ENCODE measurements at regions not wholly inside any gene's neighbourhood (a gene's known extent, or its start where the extent isn't known, plus 50 kb on each side); places are given as distances from the start of the nearest gene placed in this dataset.

- Histone ChIP-seq H3K4me3 (ENCODE audit: low read length) (no peak overlapping the region), H3K9ac (ENCODE audit: low read depth, low read length) (no peak overlapping the region), H3K27ac (ENCODE audit: low read depth, low read length) (no peak overlapping the region), H3K9me3 (ENCODE audit: insufficient read depth, low read depth, low read length) (no peaks in the 10 kb centered on the region), H3K4me1 (ENCODE audit: insufficient read depth, low read length) (peaks cover 9% of the 10 kb centered on the region; the same call in 1 of the 2 replicates), H3K27me3 (ENCODE audit: insufficient read depth, low read length) (no peaks in the 10 kb centered on the region), H3K36me3 (ENCODE audit: insufficient read depth, low read length) (no peaks in the 10 kb centered on the region)
- WGBS, result 94% methylated on average over 4 of the region's 4 CpGs
Measured at GRCh38 chr18:22544626-22545025, 126.9 kb upstream of the CTAGE1 start.

- Histone ChIP-seq H3K9ac (ENCODE audit: low read depth, low read length) (no peak overlapping the region), H3K4me1 (ENCODE audit: insufficient read depth, low read length) (peaks cover 9% of the 10 kb centered on the region; the same call in 1 of the 2 replicates), H3K27me3 (ENCODE audit: insufficient read depth, low read length) (no peaks in the 10 kb centered on the region), H3K36me3 (ENCODE audit: insufficient read depth, low read length) (no peaks in the 10 kb centered on the region), H3K4me3 (ENCODE audit: low read length) (no peak overlapping the region), H3K9me3 (ENCODE audit: insufficient read depth, low read depth, low read length) (no peaks in the 10 kb centered on the region), H3K27ac (ENCODE audit: low read depth, low read length) (no peak overlapping the region)
- 93% methylated on average over 4 of the region's 6 CpGs for WGBS
Measured at GRCh38 chr18:22545066-22545760, 127.5 kb upstream of the CTAGE1 start.

- Histone ChIP-seq H3K27ac (ENCODE audit: low read depth, low read length) (no peak overlapping the region), H3K4me1 (ENCODE audit: insufficient read depth, low read length) (peaks cover 9% of the 10 kb centered on the region; the same call in 1 of the 2 replicates), H3K27me3 (ENCODE audit: insufficient read depth, low read length) (no peaks in the 10 kb centered on the region), H3K4me3 (ENCODE audit: low read length) (no peak overlapping the region), H3K9me3 (ENCODE audit: insufficient read depth, low read depth, low read length) (no peaks in the 10 kb centered on the region), H3K9ac (ENCODE audit: low read depth, low read length) (no peak overlapping the region), H3K36me3 (ENCODE audit: insufficient read depth, low read length) (no peaks in the 10 kb centered on the region)
- 93% methylated on average over 10 of the region's 10 CpGs for WGBS
Measured at GRCh38 chr18:22546905-22547570, 129.3 kb upstream of the CTAGE1 start.

GRCh38 chr18:22547807-22548561 is 130.3 kb upstream of the CTAGE1 start:
- Histone ChIP-seq H3K27ac (ENCODE audit: low read depth, low read length) (no peak overlapping the region), H3K4me1 (ENCODE audit: insufficient read depth, low read length) (peaks cover 9% of the 10 kb centered on the region; the same call in 1 of the 2 replicates), H3K4me3 (ENCODE audit: low read length) (no peak overlapping the region), H3K36me3 (ENCODE audit: insufficient read depth, low read length) (no peaks in the 10 kb centered on the region), H3K9me3 (ENCODE audit: insufficient read depth, low read depth, low read length) (no peaks in the 10 kb centered on the region), H3K9ac (ENCODE audit: low read depth, low read length) (no peak overlapping the region), H3K27me3 (ENCODE audit: insufficient read depth, low read length) (no peaks in the 10 kb centered on the region)
- WGBS, result 50% methylated on average over 10 of the region's 11 CpGs

DNA sequence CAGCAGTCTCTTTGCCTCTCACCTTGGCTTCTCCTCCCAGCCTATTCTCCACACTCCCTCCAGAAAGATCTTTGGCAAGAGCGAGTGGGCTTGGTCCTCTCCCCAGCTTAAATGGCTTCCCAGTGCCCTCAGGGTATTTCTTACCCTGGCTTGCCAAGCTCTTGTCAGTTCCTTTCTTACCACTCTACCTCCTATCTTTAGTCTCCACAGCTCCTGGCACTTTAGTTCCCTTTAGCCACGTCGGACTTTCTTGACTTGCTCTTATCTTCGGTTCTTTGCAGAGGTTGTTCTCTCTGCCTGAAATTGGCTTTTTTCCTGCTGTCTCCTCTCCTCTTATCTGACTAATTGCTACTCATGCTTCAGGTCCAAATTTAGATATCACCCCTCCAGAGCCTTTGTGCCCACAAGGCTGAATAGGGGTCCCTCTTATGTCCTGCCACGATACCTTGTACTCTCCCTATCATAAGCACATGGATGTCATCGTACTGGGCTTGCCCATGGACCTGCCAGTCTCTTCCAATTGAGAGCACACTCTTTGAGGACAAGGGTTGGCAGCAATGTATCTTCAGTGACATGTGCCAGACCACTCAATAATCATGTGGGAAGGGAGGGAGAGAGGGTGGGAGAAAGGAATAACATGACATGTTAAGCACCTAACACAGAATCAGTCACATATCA is 131.7 kb upstream of the CTAGE1 start:
- H3K4me3 ChIP-seq (ENCODE audit: low read length), result no peak overlapping the region
- H3K9ac ChIP-seq (ENCODE audit: low read depth, low read length), result no peak overlapping the region
- no peak overlapping the region for H3K27ac ChIP-seq (ENCODE audit: low read depth, low read length)
- H3K27me3 ChIP-seq (ENCODE audit: insufficient read depth, low read length), result no peaks in the 10 kb centered on the region
- H3K36me3 ChIP-seq (ENCODE audit: insufficient read depth, low read length), result no peaks in the 10 kb centered on the region
- no peaks in the 10 kb centered on the region for H3K9me3 ChIP-seq (ENCODE audit: insufficient read depth, low read depth, low read length)
- 90% methylated on average over 6 of the region's 6 CpGs for WGBS
- peaks cover 9% of the 10 kb centered on the region; the same call in 1 of the 2 replicates for H3K4me1 ChIP-seq (ENCODE audit: insufficient read depth, low read length)

DNA sequence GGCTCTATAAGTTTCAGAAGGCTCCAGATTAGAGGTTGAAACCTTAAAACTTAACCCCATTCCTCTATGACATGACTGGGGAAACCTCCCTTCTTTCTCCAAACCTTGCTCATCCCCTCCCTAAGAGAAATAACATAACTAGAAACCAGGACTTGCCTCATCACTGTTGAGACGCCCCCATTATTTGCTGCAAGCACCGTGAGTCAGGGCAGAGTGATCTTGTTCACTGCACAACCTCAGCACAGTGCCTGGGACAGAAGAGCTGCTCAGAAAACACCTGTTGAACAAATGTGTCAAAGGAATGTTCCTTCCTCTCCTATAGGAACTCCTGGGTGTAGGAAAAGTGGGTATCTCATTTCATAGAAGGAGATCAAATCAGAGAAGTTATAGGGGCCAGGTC is 132.7 kb upstream of the CTAGE1 start:
- H3K27me3 ChIP-seq (ENCODE audit: insufficient read depth, low read length), result no peaks in the 10 kb centered on the region
- H3K36me3 ChIP-seq (ENCODE audit: insufficient read depth, low read length), result no peaks in the 10 kb centered on the region
- H3K4me3 ChIP-seq (ENCODE audit: low read length), result no peak overlapping the region
- H3K27ac ChIP-seq (ENCODE audit: low read depth, low read length), result no peak overlapping the region
- 84% methylated on average over 2 of the region's 2 CpGs for WGBS
- peaks cover 9% of the 10 kb centered on the region; the same call in 1 of the 2 replicates for H3K4me1 ChIP-seq (ENCODE audit: insufficient read depth, low read length)
- no peaks in the 10 kb centered on the region for H3K9me3 ChIP-seq (ENCODE audit: insufficient read depth, low read depth, low read length)
- H3K9ac ChIP-seq (ENCODE audit: low read depth, low read length), result no peak overlapping the region

- Histone ChIP-seq H3K27me3 (ENCODE audit: insufficient read depth, low read length) (no peaks in the 10 kb centered on the region), H3K4me1 (ENCODE audit: insufficient read depth, low read length) (peaks cover 9% of the 10 kb centered on the region; the same call in 1 of the 2 replicates), H3K36me3 (ENCODE audit: insufficient read depth, low read length) (no peaks in the 10 kb centered on the region), H3K9me3 (ENCODE audit: insufficient read depth, low read depth, low read length) (no peaks in the 10 kb centered on the region), H3K27ac (ENCODE audit: low read depth, low read length) (no peak overlapping the region), H3K4me3 (ENCODE audit: low read length) (no peak overlapping the region), H3K9ac (ENCODE audit: low read depth, low read length) (no peak overlapping the region)
- 95% methylated on average over 1 of the region's 1 CpG for WGBS
Measured at GRCh38 chr18:22550861-22551260, 133.1 kb upstream of the CTAGE1 start.

GRCh38 chr18:22551536-22552151 is 133.9 kb upstream of the CTAGE1 start:
- H3K4me3 ChIP-seq (ENCODE audit: low read length), result no peak overlapping the region
- no peak overlapping the region for H3K27ac ChIP-seq (ENCODE audit: low read depth, low read length)
- no peak overlapping the region for H3K9ac ChIP-seq (ENCODE audit: low read depth, low read length)
- no peaks in the 10 kb centered on the region; the same call in 1 of the 2 replicates for H3K27me3 ChIP-seq (ENCODE audit: insufficient read depth, low read length)
- H3K9me3 ChIP-seq (ENCODE audit: insufficient read depth, low read depth, low read length), result no peaks in the 10 kb centered on the region
- H3K4me1 ChIP-seq (ENCODE audit: insufficient read depth, low read length), result peaks cover 9% of the 10 kb centered on the region; the same call in 1 of the 2 replicates
- no peaks in the 10 kb centered on the region for H3K36me3 ChIP-seq (ENCODE audit: insufficient read depth, low read length)
- WGBS, result 100% methylated on average over 3 of the region's 5 CpGs

DNA sequence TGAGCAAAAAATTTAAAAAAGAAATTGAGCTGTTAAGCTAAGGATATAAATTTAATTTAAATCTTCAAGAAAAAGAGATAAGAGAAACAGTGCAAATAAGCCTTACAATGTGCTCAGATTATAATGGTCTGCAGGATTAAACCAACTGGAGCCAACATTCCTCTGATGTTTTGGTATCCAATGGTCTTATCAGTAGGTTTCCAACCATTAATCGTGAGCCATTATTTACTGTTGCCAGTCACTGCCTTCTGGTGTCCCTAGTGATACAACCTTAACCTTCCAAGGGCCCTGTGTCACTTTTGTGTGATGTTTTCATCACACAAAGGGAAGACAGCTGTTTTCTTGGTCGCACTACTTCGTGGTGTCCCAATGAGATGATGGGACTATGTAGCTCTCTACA is 134.5 kb upstream of the CTAGE1 start:
- no peak overlapping the region for H3K4me3 ChIP-seq (ENCODE audit: low read length)
- H3K9me3 ChIP-seq (ENCODE audit: insufficient read depth, low read depth, low read length), result no peaks in the 10 kb centered on the region
- no peak overlapping the region for H3K9ac ChIP-seq (ENCODE audit: low read depth, low read length)
- no peak overlapping the region for H3K27ac ChIP-seq (ENCODE audit: low read depth, low read length)
- no peaks in the 10 kb centered on the region for H3K36me3 ChIP-seq (ENCODE audit: insufficient read depth, low read length)
- H3K27me3 ChIP-seq (ENCODE audit: insufficient read depth, low read length), result no peaks in the 10 kb centered on the region; the same call in 1 of the 2 replicates
- WGBS, result 76% methylated on average over 3 of the region's 3 CpGs
- H3K4me1 ChIP-seq (ENCODE audit: insufficient read depth, low read length), result peaks cover 13% of the 10 kb centered on the region; the same call in 1 of the 2 replicates

DNA sequence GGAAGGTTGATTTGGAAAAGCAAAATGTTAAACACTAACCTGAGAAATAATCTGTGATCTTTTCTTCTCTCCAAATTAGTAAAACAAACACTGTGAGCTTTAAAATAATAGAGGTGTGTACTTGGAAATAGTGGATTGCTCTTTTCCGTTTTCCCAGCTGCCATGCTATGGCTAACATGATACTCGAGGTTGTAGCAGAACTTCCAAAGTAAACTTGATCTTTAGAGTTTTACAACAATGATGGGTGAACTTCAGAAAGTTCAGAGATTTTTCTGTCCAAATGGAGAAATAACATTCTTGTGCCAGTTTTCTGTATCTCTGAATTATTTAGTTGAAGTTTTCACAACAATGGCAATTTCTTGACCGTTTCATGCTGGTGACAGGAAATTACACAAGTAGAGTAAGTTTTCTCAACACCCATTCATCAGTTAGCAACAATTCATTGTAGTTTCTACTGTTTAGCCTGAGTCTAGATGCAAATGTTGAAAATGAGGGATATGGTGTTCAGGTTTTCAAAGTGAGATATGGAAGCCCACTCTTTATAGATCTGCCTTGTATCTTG is 135.3 kb upstream of the CTAGE1 start:
- H3K27ac ChIP-seq (ENCODE audit: low read depth, low read length), result no peak overlapping the region

More for the DNA sequence above, 135.3 kb upstream of the CTAGE1 start:
- Histone ChIP-seq H3K9ac (ENCODE audit: low read depth, low read length) (no peak overlapping the region), H3K27me3 (ENCODE audit: insufficient read depth, low read length) (peaks cover 3% of the 10 kb centered on the region), H3K9me3 (ENCODE audit: insufficient read depth, low read depth, low read length) (no peaks in the 10 kb centered on the region), H3K36me3 (ENCODE audit: insufficient read depth, low read length) (no peaks in the 10 kb centered on the region), H3K4me1 (ENCODE audit: insufficient read depth, low read length) (peaks cover 14% of the 10 kb centered on the region; the same call in 1 of the 2 replicates), H3K4me3 (ENCODE audit: low read length) (no peak overlapping the region)
- WGBS, result 88% methylated on average over 3 of the region's 3 CpGs
